ENCODE measurements at regions not wholly inside any gene's neighbourhood (a gene's known extent, or its start where the extent isn't known, plus 50 kb on each side); places are given as distances from the start of the nearest gene placed in this dataset.
A peak's percentile ranks its signal among the peaks of the same experiment; 100 is the strongest.
"Not testable (repeated sequence)": the region's sequence is repeated elsewhere in the genome, so short reads cannot be mapped to it uniquely, and the experiment has no call there.

DNA sequence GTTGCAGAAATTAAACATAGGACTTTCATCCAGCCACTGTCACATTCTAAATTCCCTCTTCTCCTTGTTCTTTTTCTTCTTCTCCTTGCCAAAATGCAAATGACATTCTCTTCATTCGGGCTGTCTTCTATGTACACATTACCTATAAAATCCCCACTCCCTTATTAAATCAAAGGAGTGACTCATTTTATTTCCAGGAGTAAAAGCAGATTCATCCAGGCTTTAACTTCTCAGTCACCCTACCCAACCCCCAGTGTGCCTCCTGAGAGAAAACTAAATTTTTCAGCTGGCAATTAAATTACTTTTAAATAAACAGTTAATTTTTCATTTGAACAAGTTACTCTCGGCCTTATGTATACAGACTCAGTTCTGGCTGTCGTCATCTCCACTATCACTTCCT is 223.9 kb upstream of the SHH start:
- no peaks in the 10 kb centered on the region for H3K79me2 ChIP-seq (ENCODE audit: control insufficient read depth, low read length)
- H3K4me1 ChIP-seq (ENCODE audit: control insufficient read depth, low read length), result peaks cover 7% of the 10 kb centered on the region; the same call in 1 of the 2 replicates
- peaks cover 7% of the 10 kb centered on the region for H3K9me3 ChIP-seq (ENCODE audit: control insufficient read depth, insufficient read depth, low read length)
- TF ChIP-seq EZH2phosphoT487 (IDR thresholded peaks at IDR 0.05; ENCODE audit: borderline replicate concordance, low read length), result no peak
- TF ChIP-seq, protein P1, sequence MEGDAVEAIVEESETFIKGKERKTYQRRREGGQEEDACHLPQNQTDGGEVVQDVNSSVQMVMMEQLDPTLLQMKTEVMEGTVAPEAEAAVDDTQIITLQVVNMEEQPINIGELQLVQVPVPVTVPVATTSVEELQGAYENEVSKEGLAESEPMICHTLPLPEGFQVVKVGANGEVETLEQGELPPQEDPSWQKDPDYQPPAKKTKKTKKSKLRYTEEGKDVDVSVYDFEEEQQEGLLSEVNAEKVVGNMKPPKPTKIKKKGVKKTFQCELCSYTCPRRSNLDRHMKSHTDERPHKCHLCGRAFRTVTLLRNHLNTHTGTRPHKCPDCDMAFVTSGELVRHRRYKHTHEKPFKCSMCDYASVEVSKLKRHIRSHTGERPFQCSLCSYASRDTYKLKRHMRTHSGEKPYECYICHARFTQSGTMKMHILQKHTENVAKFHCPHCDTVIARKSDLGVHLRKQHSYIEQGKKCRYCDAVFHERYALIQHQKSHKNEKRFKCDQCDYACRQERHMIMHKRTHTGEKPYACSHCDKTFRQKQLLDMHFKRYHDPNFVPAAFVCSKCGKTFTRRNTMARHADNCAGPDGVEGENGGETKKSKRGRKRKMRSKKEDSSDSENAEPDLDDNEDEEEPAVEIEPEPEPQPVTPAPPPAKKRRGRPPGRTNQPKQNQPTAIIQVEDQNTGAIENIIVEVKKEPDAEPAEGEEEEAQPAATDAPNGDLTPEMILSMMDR (IDR thresholded peaks at IDR 0.05; ENCODE audit: low read depth, low read length, poor library complexity, severe bottlenecking), result no peak
- H3K9me2 ChIP-seq (replicated peaks; ENCODE audit: control insufficient read depth, low read length), result no peaks in the 10 kb centered on the region
- no peak overlapping the region for H3K4me3 ChIP-seq (ENCODE audit: low read length)
- H3K27ac ChIP-seq (ENCODE audit: low read depth, low read length), result no peak overlapping the region
- H3K27me3 ChIP-seq (ENCODE audit: control insufficient read depth, low read length), result peaks cover 5% of the 10 kb centered on the region; the same call in 1 of the 2 replicates
- no peak overlapping the region for H3K4me2 ChIP-seq (ENCODE audit: low read length)
- no peaks in the 10 kb centered on the region for H4K20me1 ChIP-seq (ENCODE audit: control insufficient read depth, insufficient read depth, low read depth, low read length)
- no peaks in the 10 kb centered on the region for H3K36me3 ChIP-seq (ENCODE audit: control insufficient read depth, low read length)
- no peaks in the 10 kb centered on the region for H3F3A ChIP-seq (ENCODE audit: control insufficient read depth, insufficient read depth)

DNA sequence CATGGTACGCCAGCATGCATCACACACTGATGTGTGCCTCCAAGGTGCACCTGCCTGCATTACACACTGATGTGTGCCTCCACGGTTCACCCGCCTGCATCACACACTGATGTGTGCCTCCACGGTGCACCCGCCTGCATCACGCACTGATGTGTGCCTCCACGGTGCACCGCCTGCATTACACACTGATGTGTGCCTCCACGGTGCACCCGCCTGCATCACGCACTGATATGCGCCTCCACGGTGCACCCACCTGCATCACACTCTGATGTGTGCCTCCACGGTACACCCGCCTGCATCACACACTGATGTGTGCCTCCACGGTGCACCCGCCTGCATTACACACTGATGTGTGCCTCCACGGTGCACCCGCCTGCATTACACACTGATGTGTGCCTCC is 223.1 kb upstream of the SHH start:
- not testable (repeated sequence) for H3F3A ChIP-seq (ENCODE audit: control insufficient read depth, insufficient read depth); H3K4me2 ChIP-seq (ENCODE audit: low read length); H3K36me3 ChIP-seq (ENCODE audit: control insufficient read depth, low read length); H3K9me2 ChIP-seq (replicated peaks; ENCODE audit: control insufficient read depth, low read length); H3K27ac ChIP-seq (ENCODE audit: low read depth, low read length); H3K4me3 ChIP-seq (ENCODE audit: low read length); H3K9me3 ChIP-seq (ENCODE audit: control insufficient read depth, insufficient read depth, low read length); H3K79me2 ChIP-seq (ENCODE audit: control insufficient read depth, low read length); H3K4me1 ChIP-seq (ENCODE audit: control insufficient read depth, low read length); H4K20me1 ChIP-seq (ENCODE audit: control insufficient read depth, insufficient read depth, low read depth, low read length); H3K27me3 ChIP-seq (ENCODE audit: control insufficient read depth, low read length)

DNA sequence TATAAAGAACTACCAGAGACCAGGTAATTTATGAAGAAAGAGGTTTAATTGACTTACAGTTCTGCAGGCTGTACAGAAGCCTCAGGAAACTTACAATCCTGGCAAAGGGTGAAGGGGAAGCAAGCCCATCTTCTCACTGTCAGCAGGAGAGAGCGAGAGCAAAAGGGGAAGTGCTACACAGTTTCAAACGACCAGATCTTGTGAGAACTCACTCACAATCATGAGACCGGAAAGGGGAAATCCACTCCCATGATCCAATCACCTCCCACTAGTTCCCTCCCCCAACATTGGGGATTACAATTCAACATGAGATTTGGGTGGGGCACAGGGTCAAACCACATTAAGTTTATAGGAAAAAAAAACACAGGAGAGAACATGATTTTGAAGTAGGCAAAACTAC is 222.1 kb upstream of the SHH start:
- no peaks in the 10 kb centered on the region for H3K79me2 ChIP-seq (ENCODE audit: control insufficient read depth, low read length)
- H3K4me2 ChIP-seq (ENCODE audit: low read length), result peak overlapping the region; percentile 10
- no peaks in the 10 kb centered on the region for H3K9me2 ChIP-seq (replicated peaks; ENCODE audit: control insufficient read depth, low read length)
- H3K4me3 ChIP-seq (ENCODE audit: low read length), result 0 out of 2 replicates have a peak overlapping the region, but pooled peaks have one; percentile 4
- H4K20me1 ChIP-seq (ENCODE audit: control insufficient read depth, insufficient read depth, low read depth, low read length), result no peaks in the 10 kb centered on the region
- peaks cover 5% of the 10 kb centered on the region; the same call in 1 of the 2 replicates for H3K27me3 ChIP-seq (ENCODE audit: control insufficient read depth, low read length)
- TF ChIP-seq, protein P1 (IDR thresholded peaks at IDR 0.05; ENCODE audit: low read depth, low read length, poor library complexity, severe bottlenecking), result no peak
- no peak for TF ChIP-seq EZH2phosphoT487 (IDR thresholded peaks at IDR 0.05; ENCODE audit: borderline replicate concordance, low read length)
- H3K36me3 ChIP-seq (ENCODE audit: control insufficient read depth, low read length), result no peaks in the 10 kb centered on the region
- H3F3A ChIP-seq (ENCODE audit: control insufficient read depth, insufficient read depth), result no peaks in the 10 kb centered on the region
- H3K27ac ChIP-seq (ENCODE audit: low read depth, low read length), result no peak overlapping the region
- peaks cover 7% of the 10 kb centered on the region for H3K9me3 ChIP-seq (ENCODE audit: control insufficient read depth, insufficient read depth, low read length)
- peaks cover 7% of the 10 kb centered on the region; the same call in 1 of the 2 replicates for H3K4me1 ChIP-seq (ENCODE audit: control insufficient read depth, low read length)

- Histone ChIP-seq H3F3A (ENCODE audit: control insufficient read depth, insufficient read depth) (no peaks in the 10 kb centered on the region), H3K79me2 (ENCODE audit: control insufficient read depth, low read length) (no peaks in the 10 kb centered on the region), H3K4me2 (ENCODE audit: low read length) (no peak overlapping the region), H4K20me1 (ENCODE audit: control insufficient read depth, insufficient read depth, low read depth, low read length) (no peaks in the 10 kb centered on the region), H3K4me3 (ENCODE audit: low read length) (no peak overlapping the region), H3K9me3 (ENCODE audit: control insufficient read depth, insufficient read depth, low read length) (peaks cover 7% of the 10 kb centered on the region), H3K27me3 (ENCODE audit: control insufficient read depth, low read length) (peaks cover 5% of the 10 kb centered on the region; the same call in 1 of the 2 replicates), H3K36me3 (ENCODE audit: control insufficient read depth, low read length) (no peaks in the 10 kb centered on the region), H3K9me2 (replicated peaks; ENCODE audit: control insufficient read depth, low read length) (no peaks in the 10 kb centered on the region), H3K27ac (ENCODE audit: low read depth, low read length) (no peak overlapping the region), H3K4me1 (ENCODE audit: control insufficient read depth, low read length) (peaks cover 7% of the 10 kb centered on the region; the same call in 1 of the 2 replicates)
- TF ChIP-seq EZH2phosphoT487 (IDR thresholded peaks at IDR 0.05; ENCODE audit: borderline replicate concordance, low read length), result no peak
- TF ChIP-seq, protein P1 (IDR thresholded peaks at IDR 0.05; ENCODE audit: low read depth, low read length, poor library complexity, severe bottlenecking), result no peak
These were observed 220.7 kb upstream of the SHH start for GRCh38 chr7:156032973-156033372.

Measured in DOHH2 (cell line).